WTC11 (cell line): ENCODE measurements at regions not wholly inside any gene's neighbourhood (a gene's known extent, or its start where the extent isn't known, plus 50 kb on each side); places are given as distances from the start of the nearest gene placed in this dataset.

Source experiments
- ATAC-seq: fragments of 200-7000 bp; cut with Tn5 transposase; 2 replicates; pipeline ENCODE4 v1.10.0; 2021; ENCODE audit warnings: mild to moderate bottlenecking, moderate library complexity
- CTCF ChIA-PET: fragments of 300-600 bp; sonication (Branson Sonifier 250); formaldehyde crosslinking; loops from one replicate; lab custom pipeline; 2021; ENCODE audit warnings: antibody characterized with exemption; lab: Charles Lee
- POLR2A ChIA-PET: fragments of 350-600 bp; sonication (Branson Sonifier 250); formaldehyde crosslinking; loops from one replicate; lab custom pipeline; 2021; ENCODE audit warnings: antibody characterized with exemption; lab: Charles Lee
- DNase-seq: peaks from one replicate; pipeline ENCODE4 v3.0.0; 2021; ENCODE audit warnings: low spot score
- H3K27ac Mint-ChIP-seq: 2 replicates; pipeline ENCODE4 v1.8.0; 2021; ENCODE audit warnings: mixed read lengths
- H3K27me3 Mint-ChIP-seq: 2 replicates; pipeline ENCODE4 v1.8.0; 2021; ENCODE audit warnings: low read depth, mild to moderate bottlenecking, moderate library complexity, mixed read lengths
- H3K36me3 Mint-ChIP-seq: 2 replicates; pipeline ENCODE4 v1.8.0; 2021; ENCODE audit warnings: mixed read lengths
- H3K4me1 Mint-ChIP-seq: 2 replicates; pipeline ENCODE4 v1.8.0; 2022; ENCODE audit warnings: mixed read lengths
- H3K4me3 Mint-ChIP-seq: 2 replicates; pipeline ENCODE4 v1.8.0; 2021; ENCODE audit warnings: mild to moderate bottlenecking, moderate library complexity, mixed read lengths
- H3K9me3 Mint-ChIP-seq: 2 replicates; pipeline ENCODE4 v1.8.0; 2021; ENCODE audit warnings: mixed read lengths
- CREM ChIP-seq: sonication (generic); formaldehyde crosslinking; IDR thresholded peaks from 2 replicates; pipeline ENCODE4 v1.8.1; 2022; ENCODE audit warnings: mild to moderate bottlenecking, missing genetic modification reagents, moderate library complexity
- ETV6 ChIP-seq: sonication (generic); formaldehyde crosslinking; IDR thresholded peaks from 2 replicates; pipeline ENCODE4 v1.8.1; 2022; ENCODE audit warnings: mild to moderate bottlenecking, missing genetic modification reagents
- FOXP1 ChIP-seq: sonication (generic); formaldehyde crosslinking; IDR thresholded peaks from 2 replicates; pipeline ENCODE4 v1.8.0; 2022; ENCODE audit warnings: missing genetic modification reagents, mild to moderate bottlenecking, moderate library complexity, borderline replicate concordance
- GABPB1 ChIP-seq: sonication (generic); formaldehyde crosslinking; IDR thresholded peaks from 2 replicates; pipeline ENCODE4 v1.8.1; 2023; ENCODE audit warnings: mild to moderate bottlenecking, missing genetic modification reagents
- HMGA2 ChIP-seq: fragments of 250-450 bp; sonication (Bioruptor Pico); IDR thresholded peaks from 2 replicates; pipeline ENCODE4 v1.4.0; 2021; ENCODE audit warnings: mild to moderate bottlenecking, moderate library complexity
- NFATC4 ChIP-seq: fragments of 250-450 bp; sonication (Bioruptor Pico); IDR thresholded peaks from 2 replicates; pipeline ENCODE4 v1.9.0; 2021; ENCODE audit warnings: mild to moderate bottlenecking
- NR1H2 ChIP-seq: sonication (generic); formaldehyde crosslinking; IDR thresholded peaks from 2 replicates; pipeline ENCODE4 v1.9.0; 2021; ENCODE audit warnings: mild to moderate bottlenecking, moderate library complexity, missing genetic modification reagents
- SMAD4 ChIP-seq: sonication (generic); formaldehyde crosslinking; IDR thresholded peaks from 2 replicates; pipeline ENCODE4 v1.8.0; 2022; ENCODE audit warnings: mild to moderate bottlenecking, missing genetic modification reagents
- ZBTB21 ChIP-seq: sonication (generic); formaldehyde crosslinking; IDR thresholded peaks from 2 replicates; pipeline ENCODE4 v1.8.1; 2023; ENCODE audit warnings: mild to moderate bottlenecking, missing genetic modification reagents, borderline replicate concordance
- TF ChIP-seq, protein P1 (sequence below): sonication (generic); formaldehyde crosslinking; IDR thresholded peaks from 2 replicates; pipeline ENCODE4 v1.8.1; 2023; ENCODE audit warnings: mild to moderate bottlenecking, missing genetic modification reagents, borderline replicate concordance
- TF ChIP-seq, protein P2 (sequence below): sonication (generic); formaldehyde crosslinking; IDR thresholded peaks from 2 replicates; pipeline ENCODE4 v1.8.1; 2023; ENCODE audit warnings: mild to moderate bottlenecking, missing genetic modification reagents
- TF ChIP-seq, protein P3 (sequence below): sonication (generic); formaldehyde crosslinking; IDR thresholded peaks from 2 replicates; pipeline ENCODE4 v1.8.1; 2022; ENCODE audit warnings: mild to moderate bottlenecking, missing genetic modification reagents, moderate library complexity, borderline replicate concordance
- TF ChIP-seq, protein P4 (sequence below): sonication (generic); formaldehyde crosslinking; conservative IDR thresholded peaks from 2 replicates; pipeline ENCODE4 v1.8.1; 2022; ENCODE audit warnings: mild to moderate bottlenecking, missing genetic modification reagents
- TF ChIP-seq, protein P5 (sequence below): fragments of 250-450 bp; sonication (Bioruptor Pico); IDR thresholded peaks from 2 replicates; pipeline ENCODE4 v1.8.0; 2021; ENCODE audit warnings: mild to moderate bottlenecking
- TF ChIP-seq, protein P6 (sequence below): sonication (generic); formaldehyde crosslinking; IDR thresholded peaks from 2 replicates; pipeline ENCODE4 v1.8.1; 2022; ENCODE audit warnings: low read depth, mild to moderate bottlenecking, moderate library complexity, missing genetic modification reagents, borderline replicate concordance
- TF ChIP-seq, protein P7 (sequence below): sonication (generic); formaldehyde crosslinking; IDR thresholded peaks from 2 replicates; pipeline ENCODE4 v1.8.1; 2022; ENCODE audit warnings: mild to moderate bottlenecking, moderate library complexity, missing genetic modification reagents
- TF ChIP-seq, protein P8 (sequence below): sonication (generic); formaldehyde crosslinking; IDR thresholded peaks from 2 replicates; pipeline ENCODE4 v1.8.0; 2022; ENCODE audit warnings: mild to moderate bottlenecking, missing genetic modification reagents
- TF ChIP-seq, protein P9 (sequence below): fragments of 250-450 bp; sonication (Bioruptor Pico); IDR thresholded peaks from 2 replicates; pipeline ENCODE4 v1.9.0; 2021; ENCODE audit warnings: mild to moderate bottlenecking

DNA sequence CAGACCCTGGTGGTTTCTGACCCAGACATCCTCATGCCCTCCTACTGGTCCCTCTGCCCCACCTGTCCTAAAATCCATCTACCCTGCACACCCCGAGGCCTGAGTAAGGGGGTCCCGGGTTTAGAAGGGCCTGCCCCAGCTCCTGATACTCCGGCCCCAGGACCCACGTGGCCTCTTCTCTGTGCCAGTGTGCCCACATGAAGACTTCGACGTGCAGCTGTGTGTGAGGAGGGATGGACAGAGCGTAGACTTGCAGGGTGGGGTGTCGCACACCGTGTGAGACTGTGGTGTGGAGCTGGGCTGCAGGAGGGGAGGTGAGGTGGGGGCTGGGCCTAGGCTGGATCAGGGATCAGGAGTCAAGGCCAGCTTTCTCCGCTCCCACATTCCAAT is 461.1 kb downstream of the PTPRU start:
- Mint-ChIP-seq H3K4me1 (peaks cover 7% of the 10 kb centered on the region), H3K4me3 (no peak overlapping the region), H3K9me3 (peaks cover 12% of the 10 kb centered on the region), H3K27me3 (no peaks in the 10 kb centered on the region), H3K36me3 (peaks cover 5% of the 10 kb centered on the region; the same call in 1 of the 2 replicates), H3K27ac (no peak overlapping the region)
- ChIA-PET CTCF (interaction anchor here (0.8 to 3.4 kb wide), 5 partner anchors 9 to 414 kb away, joined by 3 to 10 read pairs (median 3); no protein-coding TSS in a partner anchor), POLR2A (no interaction called here)
- ATAC-seq (no peak), DNase-seq (no peak)
- TF ChIP-seq CREM (CRISPR knock-in tag) = no peak
- TF ChIP-seq, protein P1, sequence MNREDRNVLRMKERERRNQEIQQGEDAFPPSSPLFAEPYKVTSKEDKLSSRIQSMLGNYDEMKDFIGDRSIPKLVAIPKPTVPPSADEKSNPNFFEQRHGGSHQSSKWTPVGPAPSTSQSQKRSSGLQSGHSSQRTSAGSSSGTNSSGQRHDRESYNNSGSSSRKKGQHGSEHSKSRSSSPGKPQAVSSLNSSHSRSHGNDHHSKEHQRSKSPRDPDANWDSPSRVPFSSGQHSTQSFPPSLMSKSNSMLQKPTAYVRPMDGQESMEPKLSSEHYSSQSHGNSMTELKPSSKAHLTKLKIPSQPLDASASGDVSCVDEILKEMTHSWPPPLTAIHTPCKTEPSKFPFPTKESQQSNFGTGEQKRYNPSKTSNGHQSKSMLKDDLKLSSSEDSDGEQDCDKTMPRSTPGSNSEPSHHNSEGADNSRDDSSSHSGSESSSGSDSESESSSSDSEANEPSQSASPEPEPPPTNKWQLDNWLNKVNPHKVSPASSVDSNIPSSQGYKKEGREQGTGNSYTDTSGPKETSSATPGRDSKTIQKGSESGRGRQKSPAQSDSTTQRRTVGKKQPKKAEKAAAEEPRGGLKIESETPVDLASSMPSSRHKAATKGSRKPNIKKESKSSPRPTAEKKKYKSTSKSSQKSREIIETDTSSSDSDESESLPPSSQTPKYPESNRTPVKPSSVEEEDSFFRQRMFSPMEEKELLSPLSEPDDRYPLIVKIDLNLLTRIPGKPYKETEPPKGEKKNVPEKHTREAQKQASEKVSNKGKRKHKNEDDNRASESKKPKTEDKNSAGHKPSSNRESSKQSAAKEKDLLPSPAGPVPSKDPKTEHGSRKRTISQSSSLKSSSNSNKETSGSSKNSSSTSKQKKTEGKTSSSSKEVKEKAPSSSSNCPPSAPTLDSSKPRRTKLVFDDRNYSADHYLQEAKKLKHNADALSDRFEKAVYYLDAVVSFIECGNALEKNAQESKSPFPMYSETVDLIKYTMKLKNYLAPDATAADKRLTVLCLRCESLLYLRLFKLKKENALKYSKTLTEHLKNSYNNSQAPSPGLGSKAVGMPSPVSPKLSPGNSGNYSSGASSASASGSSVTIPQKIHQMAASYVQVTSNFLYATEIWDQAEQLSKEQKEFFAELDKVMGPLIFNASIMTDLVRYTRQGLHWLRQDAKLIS = no peak
- TF ChIP-seq, protein P2, sequence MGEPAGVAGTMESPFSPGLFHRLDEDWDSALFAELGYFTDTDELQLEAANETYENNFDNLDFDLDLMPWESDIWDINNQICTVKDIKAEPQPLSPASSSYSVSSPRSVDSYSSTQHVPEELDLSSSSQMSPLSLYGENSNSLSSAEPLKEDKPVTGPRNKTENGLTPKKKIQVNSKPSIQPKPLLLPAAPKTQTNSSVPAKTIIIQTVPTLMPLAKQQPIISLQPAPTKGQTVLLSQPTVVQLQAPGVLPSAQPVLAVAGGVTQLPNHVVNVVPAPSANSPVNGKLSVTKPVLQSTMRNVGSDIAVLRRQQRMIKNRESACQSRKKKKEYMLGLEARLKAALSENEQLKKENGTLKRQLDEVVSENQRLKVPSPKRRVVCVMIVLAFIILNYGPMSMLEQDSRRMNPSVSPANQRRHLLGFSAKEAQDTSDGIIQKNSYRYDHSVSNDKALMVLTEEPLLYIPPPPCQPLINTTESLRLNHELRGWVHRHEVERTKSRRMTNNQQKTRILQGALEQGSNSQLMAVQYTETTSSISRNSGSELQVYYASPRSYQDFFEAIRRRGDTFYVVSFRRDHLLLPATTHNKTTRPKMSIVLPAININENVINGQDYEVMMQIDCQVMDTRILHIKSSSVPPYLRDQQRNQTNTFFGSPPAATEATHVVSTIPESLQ (CRISPR knock-in tag) = no peak
- TF ChIP-seq, protein P3, sequence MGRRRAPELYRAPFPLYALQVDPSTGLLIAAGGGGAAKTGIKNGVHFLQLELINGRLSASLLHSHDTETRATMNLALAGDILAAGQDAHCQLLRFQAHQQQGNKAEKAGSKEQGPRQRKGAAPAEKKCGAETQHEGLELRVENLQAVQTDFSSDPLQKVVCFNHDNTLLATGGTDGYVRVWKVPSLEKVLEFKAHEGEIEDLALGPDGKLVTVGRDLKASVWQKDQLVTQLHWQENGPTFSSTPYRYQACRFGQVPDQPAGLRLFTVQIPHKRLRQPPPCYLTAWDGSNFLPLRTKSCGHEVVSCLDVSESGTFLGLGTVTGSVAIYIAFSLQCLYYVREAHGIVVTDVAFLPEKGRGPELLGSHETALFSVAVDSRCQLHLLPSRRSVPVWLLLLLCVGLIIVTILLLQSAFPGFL (CRISPR knock-in tag) = no peak
- TF ChIP-seq, protein P4, sequence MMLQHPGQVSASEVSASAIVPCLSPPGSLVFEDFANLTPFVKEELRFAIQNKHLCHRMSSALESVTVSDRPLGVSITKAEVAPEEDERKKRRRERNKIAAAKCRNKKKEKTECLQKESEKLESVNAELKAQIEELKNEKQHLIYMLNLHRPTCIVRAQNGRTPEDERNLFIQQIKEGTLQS (CRISPR knock-in tag) = no peak
- TF ChIP-seq NFATC4 (CRISPR knock-in tag) = no peak
- no peak for TF ChIP-seq GABPB1 (CRISPR knock-in tag)
- no peak for TF ChIP-seq ZBTB21
- no peak for TF ChIP-seq FOXP1
- TF ChIP-seq, protein P5, sequence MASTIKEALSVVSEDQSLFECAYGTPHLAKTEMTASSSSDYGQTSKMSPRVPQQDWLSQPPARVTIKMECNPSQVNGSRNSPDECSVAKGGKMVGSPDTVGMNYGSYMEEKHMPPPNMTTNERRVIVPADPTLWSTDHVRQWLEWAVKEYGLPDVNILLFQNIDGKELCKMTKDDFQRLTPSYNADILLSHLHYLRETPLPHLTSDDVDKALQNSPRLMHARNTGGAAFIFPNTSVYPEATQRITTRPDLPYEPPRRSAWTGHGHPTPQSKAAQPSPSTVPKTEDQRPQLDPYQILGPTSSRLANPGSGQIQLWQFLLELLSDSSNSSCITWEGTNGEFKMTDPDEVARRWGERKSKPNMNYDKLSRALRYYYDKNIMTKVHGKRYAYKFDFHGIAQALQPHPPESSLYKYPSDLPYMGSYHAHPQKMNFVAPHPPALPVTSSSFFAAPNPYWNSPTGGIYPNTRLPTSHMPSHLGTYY = no peak
- TF ChIP-seq ETV6 (CRISPR knock-in tag) = no peak

DNA sequence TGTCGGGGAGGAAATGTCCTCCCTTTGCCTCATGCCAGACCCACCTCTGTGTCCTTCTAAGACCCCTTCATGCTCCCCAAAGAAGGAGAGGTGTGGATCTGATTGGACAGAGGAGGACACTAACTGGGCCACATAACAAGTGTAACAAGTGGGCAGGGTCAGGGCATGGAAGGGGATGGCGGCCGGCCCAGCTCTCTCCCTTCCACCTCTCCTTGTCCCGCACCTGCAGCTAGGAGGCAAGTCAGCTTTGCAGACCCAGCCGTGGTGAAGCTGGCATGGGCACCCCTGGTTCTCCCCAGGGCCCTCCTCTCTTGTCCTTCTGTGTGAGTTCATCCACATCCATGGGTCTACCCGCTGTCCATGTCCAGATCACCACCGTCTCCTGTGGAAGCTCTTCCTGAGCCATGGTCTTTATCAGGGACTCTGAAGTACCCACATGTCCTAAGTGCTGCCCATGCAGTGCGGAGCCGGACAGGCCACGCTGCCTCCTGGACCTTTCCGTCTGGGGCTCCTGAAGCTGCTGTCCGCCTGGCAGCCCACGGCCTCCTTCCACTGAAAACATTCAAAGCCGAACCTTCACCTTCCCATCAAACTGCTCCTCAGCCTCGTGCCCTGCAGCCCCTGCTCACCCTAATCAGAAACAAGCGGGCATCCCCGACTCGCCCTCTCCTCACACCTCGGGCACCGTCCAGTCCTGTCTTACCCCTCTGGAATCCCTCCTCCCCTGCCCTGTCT is 460.5 kb downstream of the PTPRU start:
- no peaks in the 10 kb centered on the region for H3K27me3 Mint-ChIP-seq
- H3K4me1 Mint-ChIP-seq = peaks cover 7% of the 10 kb centered on the region
- no peak overlapping the region for H3K27ac Mint-ChIP-seq
- ATAC-seq (no peak), DNase-seq (no peak)
- H3K4me3 Mint-ChIP-seq = no peak overlapping the region
- H3K36me3 Mint-ChIP-seq = peaks cover 5% of the 10 kb centered on the region; the same call in 1 of the 2 replicates
- peaks cover 12% of the 10 kb centered on the region for H3K9me3 Mint-ChIP-seq
- CTCF ChIA-PET = interaction anchor here (0.8 to 3.4 kb wide), 3 partner anchors 96 to 415 kb away, joined by 3 to 10 read pairs (median 10); no protein-coding TSS in a partner anchor
- POLR2A ChIA-PET = no interaction called here
- no peak for TF ChIP-seq SMAD4
- TF ChIP-seq, protein P6, sequence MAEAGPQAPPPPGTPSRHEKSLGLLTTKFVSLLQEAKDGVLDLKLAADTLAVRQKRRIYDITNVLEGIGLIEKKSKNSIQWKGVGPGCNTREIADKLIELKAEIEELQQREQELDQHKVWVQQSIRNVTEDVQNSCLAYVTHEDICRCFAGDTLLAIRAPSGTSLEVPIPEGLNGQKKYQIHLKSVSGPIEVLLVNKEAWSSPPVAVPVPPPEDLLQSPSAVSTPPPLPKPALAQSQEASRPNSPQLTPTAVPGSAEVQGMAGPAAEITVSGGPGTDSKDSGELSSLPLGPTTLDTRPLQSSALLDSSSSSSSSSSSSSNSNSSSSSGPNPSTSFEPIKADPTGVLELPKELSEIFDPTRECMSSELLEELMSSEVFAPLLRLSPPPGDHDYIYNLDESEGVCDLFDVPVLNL (CRISPR knock-in tag) = no peak
- TF ChIP-seq, protein P7, sequence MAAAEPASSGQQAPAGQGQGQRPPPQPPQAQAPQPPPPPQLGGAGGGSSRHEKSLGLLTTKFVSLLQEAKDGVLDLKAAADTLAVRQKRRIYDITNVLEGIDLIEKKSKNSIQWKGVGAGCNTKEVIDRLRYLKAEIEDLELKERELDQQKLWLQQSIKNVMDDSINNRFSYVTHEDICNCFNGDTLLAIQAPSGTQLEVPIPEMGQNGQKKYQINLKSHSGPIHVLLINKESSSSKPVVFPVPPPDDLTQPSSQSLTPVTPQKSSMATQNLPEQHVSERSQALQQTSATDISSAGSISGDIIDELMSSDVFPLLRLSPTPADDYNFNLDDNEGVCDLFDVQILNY (CRISPR knock-in tag) = no peak
- no peak for TF ChIP-seq HMGA2 (CRISPR knock-in tag)
- TF ChIP-seq NR1H2 (CRISPR knock-in tag) = no peak
- TF ChIP-seq, protein P8, sequence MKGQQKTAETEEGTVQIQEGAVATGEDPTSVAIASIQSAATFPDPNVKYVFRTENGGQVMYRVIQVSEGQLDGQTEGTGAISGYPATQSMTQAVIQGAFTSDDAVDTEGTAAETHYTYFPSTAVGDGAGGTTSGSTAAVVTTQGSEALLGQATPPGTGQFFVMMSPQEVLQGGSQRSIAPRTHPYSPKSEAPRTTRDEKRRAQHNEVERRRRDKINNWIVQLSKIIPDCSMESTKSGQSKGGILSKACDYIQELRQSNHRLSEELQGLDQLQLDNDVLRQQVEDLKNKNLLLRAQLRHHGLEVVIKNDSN (CRISPR knock-in tag) = no peak
- TF ChIP-seq, protein P9, sequence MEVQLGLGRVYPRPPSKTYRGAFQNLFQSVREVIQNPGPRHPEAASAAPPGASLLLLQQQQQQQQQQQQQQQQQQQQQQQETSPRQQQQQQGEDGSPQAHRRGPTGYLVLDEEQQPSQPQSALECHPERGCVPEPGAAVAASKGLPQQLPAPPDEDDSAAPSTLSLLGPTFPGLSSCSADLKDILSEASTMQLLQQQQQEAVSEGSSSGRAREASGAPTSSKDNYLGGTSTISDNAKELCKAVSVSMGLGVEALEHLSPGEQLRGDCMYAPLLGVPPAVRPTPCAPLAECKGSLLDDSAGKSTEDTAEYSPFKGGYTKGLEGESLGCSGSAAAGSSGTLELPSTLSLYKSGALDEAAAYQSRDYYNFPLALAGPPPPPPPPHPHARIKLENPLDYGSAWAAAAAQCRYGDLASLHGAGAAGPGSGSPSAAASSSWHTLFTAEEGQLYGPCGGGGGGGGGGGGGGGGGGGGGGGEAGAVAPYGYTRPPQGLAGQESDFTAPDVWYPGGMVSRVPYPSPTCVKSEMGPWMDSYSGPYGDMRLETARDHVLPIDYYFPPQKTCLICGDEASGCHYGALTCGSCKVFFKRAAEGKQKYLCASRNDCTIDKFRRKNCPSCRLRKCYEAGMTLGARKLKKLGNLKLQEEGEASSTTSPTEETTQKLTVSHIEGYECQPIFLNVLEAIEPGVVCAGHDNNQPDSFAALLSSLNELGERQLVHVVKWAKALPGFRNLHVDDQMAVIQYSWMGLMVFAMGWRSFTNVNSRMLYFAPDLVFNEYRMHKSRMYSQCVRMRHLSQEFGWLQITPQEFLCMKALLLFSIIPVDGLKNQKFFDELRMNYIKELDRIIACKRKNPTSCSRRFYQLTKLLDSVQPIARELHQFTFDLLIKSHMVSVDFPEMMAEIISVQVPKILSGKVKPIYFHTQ (CRISPR knock-in tag) = no peak
